ENCODE measurements at regions not wholly inside any gene's neighbourhood (a gene's known extent, or its start where the extent isn't known, plus 50 kb on each side); places are given as distances from the start of the nearest gene placed in this dataset.

DNA sequence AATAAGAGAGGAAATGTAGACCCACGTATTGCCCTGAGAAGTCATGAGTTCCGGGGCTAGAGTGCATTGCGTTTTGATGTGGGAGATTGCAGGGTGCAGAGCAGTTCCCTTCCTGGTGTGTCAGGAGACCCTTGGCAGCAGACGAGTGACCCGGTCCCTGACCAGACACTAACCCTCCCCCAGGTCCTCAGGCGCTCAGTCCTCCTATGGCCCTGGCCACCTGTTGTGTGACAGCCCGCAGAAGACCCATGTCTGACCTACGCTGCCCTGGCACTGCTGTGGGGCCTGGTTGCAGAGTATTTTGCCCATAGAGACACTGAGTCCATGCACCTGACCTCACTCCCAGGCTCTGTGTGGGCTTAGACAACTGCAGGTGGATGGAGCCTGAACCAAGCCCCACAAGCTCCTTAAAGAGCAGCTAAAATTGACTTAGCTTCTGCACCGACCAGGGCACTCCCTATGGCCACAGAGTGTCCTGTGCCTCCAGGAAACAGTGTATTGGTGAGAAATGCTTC lies 833.8 kb downstream of the TBC1D22A start (continued):
- TF ChIP-seq, protein P1, sequence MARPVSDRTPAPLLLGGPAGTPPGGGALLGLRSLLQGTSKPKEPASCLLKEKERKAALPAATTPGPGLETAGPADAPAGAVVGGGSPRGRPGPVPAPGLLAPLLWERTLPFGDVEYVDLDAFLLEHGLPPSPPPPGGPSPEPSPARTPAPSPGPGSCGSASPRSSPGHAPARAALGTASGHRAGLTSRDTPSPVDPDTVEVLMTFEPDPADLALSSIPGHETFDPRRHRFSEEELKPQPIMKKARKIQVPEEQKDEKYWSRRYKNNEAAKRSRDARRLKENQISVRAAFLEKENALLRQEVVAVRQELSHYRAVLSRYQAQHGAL (CRISPR knock-in tag; IDR thresholded peaks at IDR 0.05; ENCODE audit: not compliant biosample characterization), result no peak
- no peak for TF ChIP-seq NFKB2 (CRISPR knock-in tag; IDR thresholded peaks at IDR 0.05; ENCODE audit: borderline replicate concordance)
- TF ChIP-seq, protein P2, sequence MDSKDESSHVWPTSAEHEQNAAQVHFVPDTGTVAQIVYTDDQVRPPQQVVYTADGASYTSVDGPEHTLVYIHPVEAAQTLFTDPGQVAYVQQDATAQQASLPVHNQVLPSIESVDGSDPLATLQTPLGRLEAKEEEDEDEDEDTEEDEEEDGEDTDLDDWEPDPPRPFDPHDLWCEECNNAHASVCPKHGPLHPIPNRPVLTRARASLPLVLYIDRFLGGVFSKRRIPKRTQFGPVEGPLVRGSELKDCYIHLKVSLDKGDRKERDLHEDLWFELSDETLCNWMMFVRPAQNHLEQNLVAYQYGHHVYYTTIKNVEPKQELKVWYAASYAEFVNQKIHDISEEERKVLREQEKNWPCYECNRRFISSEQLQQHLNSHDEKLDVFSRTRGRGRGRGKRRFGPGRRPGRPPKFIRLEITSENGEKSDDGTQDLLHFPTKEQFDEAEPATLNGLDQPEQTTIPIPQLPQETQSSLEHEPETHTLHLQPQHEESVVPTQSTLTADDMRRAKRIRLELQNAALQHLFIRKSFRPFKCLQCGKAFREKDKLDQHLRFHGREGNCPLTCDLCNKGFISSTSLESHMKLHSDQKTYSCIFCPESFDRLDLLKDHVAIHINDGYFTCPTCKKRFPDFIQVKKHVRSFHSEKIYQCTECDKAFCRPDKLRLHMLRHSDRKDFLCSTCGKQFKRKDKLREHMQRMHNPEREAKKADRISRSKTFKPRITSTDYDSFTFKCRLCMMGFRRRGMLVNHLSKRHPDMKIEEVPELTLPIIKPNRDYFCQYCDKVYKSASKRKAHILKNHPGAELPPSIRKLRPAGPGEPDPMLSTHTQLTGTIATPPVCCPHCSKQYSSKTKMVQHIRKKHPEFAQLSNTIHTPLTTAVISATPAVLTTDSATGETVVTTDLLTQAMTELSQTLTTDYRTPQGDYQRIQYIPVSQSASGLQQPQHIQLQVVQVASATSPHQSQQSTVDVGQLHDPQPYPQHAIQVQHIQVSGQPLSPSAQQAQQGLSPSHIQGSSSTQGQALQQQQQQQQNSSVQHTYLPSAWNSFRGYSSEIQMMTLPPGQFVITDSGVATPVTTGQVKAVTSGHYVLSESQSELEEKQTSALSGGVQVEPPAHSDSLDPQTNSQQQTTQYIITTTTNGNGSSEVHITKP (CRISPR knock-in tag; IDR thresholded peaks at IDR 0.05; ENCODE audit: low read depth), result no peak
- no peak for TF ChIP-seq PTBP1 (IDR thresholded peaks at IDR 0.05; ENCODE audit: low read depth, low read length, poor library complexity, severe bottlenecking)

DNA sequence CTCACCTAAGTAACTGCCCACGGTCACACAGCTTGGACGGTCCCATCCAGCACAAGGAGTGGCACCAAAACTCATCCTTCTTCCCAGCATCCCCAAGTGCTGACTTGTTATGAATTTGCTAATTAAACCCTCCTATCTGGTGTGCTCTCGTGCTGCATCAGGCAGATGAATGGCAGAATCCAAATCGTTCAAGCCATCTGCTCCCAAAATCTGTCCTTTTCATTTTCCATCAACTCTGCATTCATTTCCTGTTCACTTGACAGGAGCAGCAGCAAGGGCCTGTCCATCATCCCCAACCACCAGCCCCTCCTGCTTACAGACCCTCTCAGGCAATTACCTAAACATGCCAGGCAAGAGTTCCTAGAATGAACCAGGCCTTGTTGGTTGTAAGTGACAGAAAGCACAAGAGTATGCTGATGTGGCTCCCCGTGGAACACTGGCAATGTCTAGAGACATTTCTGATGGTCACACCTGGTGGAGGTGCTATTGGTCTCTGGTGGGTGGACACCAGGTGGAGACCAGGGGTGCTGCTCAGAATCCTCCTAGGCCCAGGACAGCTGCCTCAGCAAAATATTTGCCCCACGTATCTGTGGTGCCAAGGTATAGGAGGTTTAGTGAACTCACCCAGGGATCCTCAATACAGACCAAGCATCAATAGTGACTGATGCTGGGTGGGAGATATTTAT lies 832.5 kb downstream of the TBC1D22A start:
- Histone ChIP-seq H3K4me3 (replicated peaks in 1 of 3; ENCODE audit: insufficient read depth in 1 of 3, low read depth in 2 of 3, low read length in 3 of 3) (no peak overlapping the region), H3K4me1 (ENCODE audit: insufficient read depth, low read length) (no peaks in the 10 kb centered on the region), H3K36me3 (replicated peaks in 1 of 2; ENCODE audit: control insufficient read depth in 1 of 2, insufficient read depth in 2 of 2, low read length in 2 of 2) (no peaks in the 10 kb centered on the region), H3K9ac (ENCODE audit: insufficient read depth, low read depth, low read length) (no peak overlapping the region), H3K27ac (ENCODE audit: extremely low read length, insufficient read depth, low read length) (no peak overlapping the region), H4K20me1 (ENCODE audit: insufficient read depth, low read length) (no peaks in the 10 kb centered on the region), H3K4me2 (ENCODE audit: low read depth, low read length) (no peak overlapping the region), H3K27me3 (ENCODE audit: control insufficient read depth in 1 of 2, insufficient read depth in 2 of 2, low read length in 2 of 2) (peaks cover 0 to 18% of the 10 kb centered on the region in 2 experiments; a peak in 2 of 5 replicates), H3K79me2 (ENCODE audit: insufficient read depth, low read length) (no peaks in the 10 kb centered on the region), H2AFZ (ENCODE audit: low read length) (no peak overlapping the region), H3K9me3 (ENCODE audit: low read length) (no peaks in the 10 kb centered on the region)
- WGBS (ENCODE audit: low lambda C conversion rate), result 20% methylated on average over 5 of the region's 6 CpGs
- TF ChIP-seq ZSCAN25 (CRISPR knock-in tag; IDR thresholded peaks at IDR 0.05), result no peak
- TF ChIP-seq MAFF (IDR thresholded peaks at IDR 0.05; ENCODE audit: low read depth, low read length), result peak; percentile 28; the same call in 1 of the 2 replicates
- peak in 1 of 2 experiments; percentile 58; a peak in 2 of 4 replicates for TF ChIP-seq MAFK (conservative IDR thresholded peaks at IDR 0.05 in 1 of 2, IDR thresholded peaks at IDR 0.05 in 1 of 2; ENCODE audit: low read length in 2 of 2)
- no peak for TF ChIP-seq KDM1A (CRISPR knock-in tag; IDR thresholded peaks at IDR 0.05)
- TF ChIP-seq, protein P3, sequence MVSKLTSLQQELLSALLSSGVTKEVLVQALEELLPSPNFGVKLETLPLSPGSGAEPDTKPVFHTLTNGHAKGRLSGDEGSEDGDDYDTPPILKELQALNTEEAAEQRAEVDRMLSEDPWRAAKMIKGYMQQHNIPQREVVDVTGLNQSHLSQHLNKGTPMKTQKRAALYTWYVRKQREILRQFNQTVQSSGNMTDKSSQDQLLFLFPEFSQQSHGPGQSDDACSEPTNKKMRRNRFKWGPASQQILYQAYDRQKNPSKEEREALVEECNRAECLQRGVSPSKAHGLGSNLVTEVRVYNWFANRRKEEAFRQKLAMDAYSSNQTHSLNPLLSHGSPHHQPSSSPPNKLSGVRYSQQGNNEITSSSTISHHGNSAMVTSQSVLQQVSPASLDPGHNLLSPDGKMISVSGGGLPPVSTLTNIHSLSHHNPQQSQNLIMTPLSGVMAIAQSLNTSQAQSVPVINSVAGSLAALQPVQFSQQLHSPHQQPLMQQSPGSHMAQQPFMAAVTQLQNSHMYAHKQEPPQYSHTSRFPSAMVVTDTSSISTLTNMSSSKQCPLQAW (CRISPR knock-in tag; IDR thresholded peaks at IDR 0.05), result no peak
- TF ChIP-seq ZNF34 (CRISPR knock-in tag; IDR thresholded peaks at IDR 0.05; ENCODE audit: borderline replicate concordance), result no peak
- ChIA-PET POLR2A (no interaction called here), CTCF (ENCODE audit: low intra/inter-chr PET ratio, low total read pairs) (no interaction called here)
- no peak for DNase-seq (ENCODE audit: low spot score)
- no peak for ATAC-seq
- intact Hi-C loops (cut with micrococcal nuclease; ENCODE audit: unreplicated experiment) (no loop called here), in situ Hi-C loops (cut with HindIII; ENCODE audit: extremely low pct_ligation_motif_present, low pct_unique_long_range_greater_than_20kb) (loop anchor here (5.0 kb wide), 1 partner anchor 1978 kb away; no protein-coding TSS in a partner anchor)
- BruUV-seq (replicated peaks), result no TSS peak
- FAIRE-seq, result no peak

All from HepG2 (cell line).